ENCODE measurements at regions not wholly inside any gene's neighbourhood (a gene's known extent, or its start where the extent isn't known, plus 50 kb on each side); places are given as distances from the start of the nearest gene placed in this dataset.
"Not testable (repeated sequence)": the region's sequence is repeated elsewhere in the genome, so short reads cannot be mapped to it uniquely, and the experiment has no call there.

GRCh38 chr9:20237686-20238085, 384.6 kb downstream of the MLLT3 start:
- DNase-seq: no peak

- peak; percentile 35 for DNase-seq
Observed at GRCh38 chr9:20236676-20237075, 385.6 kb downstream of the MLLT3 start.

- not testable (repeated sequence) for DNase-seq
Observed at GRCh38 chr9:20235206-20235605, 387.1 kb downstream of the MLLT3 start.

GRCh38 chr9:20228096-20228495, 394.2 kb downstream of the MLLT3 start:
- DNase-seq: no peak

GRCh38 chr9:20227166-20227874, 395.0 kb downstream of the MLLT3 start:
- no peak for DNase-seq

- no peak for DNase-seq
Observed at GRCh38 chr9:20226345-20226744, 396.0 kb downstream of the MLLT3 start.

- no peak for DNase-seq
Observed at GRCh38 chr9:20225826-20226225, 396.5 kb downstream of the MLLT3 start.

GRCh38 chr9:20224756-20225155, 397.5 kb downstream of the MLLT3 start:
- no peak for DNase-seq

- DNase-seq: no peak
Observed at GRCh38 chr9:20220286-20220685, 402.0 kb downstream of the MLLT3 start.

GRCh38 chr9:20219437-20219836, 402.9 kb downstream of the MLLT3 start:
- DNase-seq: no peak

- no peak for DNase-seq
Observed at GRCh38 chr9:20217596-20217995, 404.7 kb downstream of the MLLT3 start.

- no peak for DNase-seq
Observed at GRCh38 chr9:20216438-20216837, 405.9 kb downstream of the MLLT3 start.

GRCh38 chr9:20215552-20215951, 406.7 kb downstream of the MLLT3 start:
- no peak for DNase-seq

GRCh38 chr9:20212806-20213205, 409.5 kb downstream of the MLLT3 start:
- DNase-seq: no peak

GRCh38 chr9:20209391-20210340, 412.6 kb downstream of the MLLT3 start:
- no peak for DNase-seq

- no peak for DNase-seq
Observed at GRCh38 chr9:20208961-20209371, 413.3 kb downstream of the MLLT3 start.

GRCh38 chr9:20208226-20208625, 414.1 kb downstream of the MLLT3 start:
- DNase-seq: no peak

- DNase-seq: no peak
Observed at GRCh38 chr9:20207176-20207575, 415.1 kb downstream of the MLLT3 start.

- DNase-seq: no peak
Observed at GRCh38 chr9:20205821-20206220, 416.5 kb downstream of the MLLT3 start.

- DNase-seq: no peak
Observed at GRCh38 chr9:20200991-20201431, 412.2 kb upstream of the SLC24A2 start.

- DNase-seq: no peak
Observed at GRCh38 chr9:20200581-20200980, 411.7 kb upstream of the SLC24A2 start.

- no peak for DNase-seq
Observed at GRCh38 chr9:20199111-20199510, 410.3 kb upstream of the SLC24A2 start.

- no peak for DNase-seq
Observed at GRCh38 chr9:20197976-20198685, 409.3 kb upstream of the SLC24A2 start.

All from NCI-H510A (cell line).